Kidney (tissue), 13 donors: ENCODE measurements at regions not wholly inside any gene's neighbourhood (a gene's known extent, or its start where the extent isn't known, plus 50 kb on each side); places are given as distances from the start of the nearest gene placed in this dataset.

Source experiments
- DNase-seq, 5 donors: peaks; one replicate each; pipeline ENCODE4 v3.0.0-alpha.2; 2013 to 2020
- FAIRE-seq: peaks from 2 replicates; lab custom pipeline; 2012; peaks lifted over from hg19 to GRCh38; lab: Jason Lieb, UNC
- H3K27ac ChIP-seq, 2 donors: one replicate each; pipeline ENCODE4 v1.7.0; 2013; ENCODE audit warnings: low read depth in 2 of 2, low read length in 2 of 2, inconsistent platforms in 1 of 2
- H3K27me3 ChIP-seq: one replicate; pipeline ENCODE4 v1.7.1; 2013; ENCODE audit warnings: low read length, inconsistent platforms; ENCODE audit not compliant: control insufficient read depth, insufficient read depth
- H3K36me3 ChIP-seq, 3 donors: one replicate each; pipeline versions ENCODE4 v1.7.0 to v1.7.1; 2013; ENCODE audit warnings: low read length in 3 of 3, control low read depth in 1 of 3, inconsistent platforms in 1 of 3; ENCODE audit not compliant: insufficient read depth in 3 of 3, control insufficient read depth in 2 of 3
- H3K4me1 ChIP-seq, 3 donors: one replicate each; pipeline versions ENCODE4 v1.7.0 to v1.7.1; 2013; ENCODE audit warnings: low read length in 3 of 3, inconsistent platforms in 1 of 3, low read depth in 1 of 3; ENCODE audit not compliant: control insufficient read depth in 2 of 3, insufficient read depth in 2 of 3
- H3K4me3 ChIP-seq, 3 donors: one replicate each; pipeline versions ENCODE4 v1.7.0 to v1.8.1; 2013; ENCODE audit warnings: low read length in 3 of 3, control low read depth in 1 of 3, inconsistent platforms in 1 of 3
- H3K9ac ChIP-seq, 3 donors: one replicate each; pipeline versions ENCODE4 v1.7.0 to v1.7.1; 2013; ENCODE audit warnings: low read length in 3 of 3, control low read depth in 1 of 3, inconsistent platforms in 1 of 3
- H3K9me3 ChIP-seq, 3 donors: one replicate each; pipeline versions ENCODE4 v1.7.0 to v1.7.1; 2013; ENCODE audit warnings: low read length in 3 of 3, control low read depth in 1 of 3, inconsistent platforms in 1 of 3; ENCODE audit not compliant: control insufficient read depth in 2 of 3, insufficient read depth in 1 of 3
- CTCF ChIP-seq: IDR thresholded peaks from 3 replicates; pipeline ENCODE4 v1.5.1; 2012; ENCODE audit warnings: mild to moderate bottlenecking, moderate library complexity, borderline replicate concordance; ENCODE audit not compliant: insufficient read depth; ENCODE audit errors: extremely low read depth
- intact Hi-C: fragments of 100-400 bp; cut with DNase I; formaldehyde crosslinking; loops from one replicate; pipeline ENCODE4 v1.11.1; 2022
- donor health status: control.
- donor health status: control.
- donor health status: control.
- donor health status: control.
- donor health status: control.
- donor health status: DM: yes; HTN: yes; CAD: no.
- donor health status: Normal renal cell carcinoma (clear cell type).

DNA sequence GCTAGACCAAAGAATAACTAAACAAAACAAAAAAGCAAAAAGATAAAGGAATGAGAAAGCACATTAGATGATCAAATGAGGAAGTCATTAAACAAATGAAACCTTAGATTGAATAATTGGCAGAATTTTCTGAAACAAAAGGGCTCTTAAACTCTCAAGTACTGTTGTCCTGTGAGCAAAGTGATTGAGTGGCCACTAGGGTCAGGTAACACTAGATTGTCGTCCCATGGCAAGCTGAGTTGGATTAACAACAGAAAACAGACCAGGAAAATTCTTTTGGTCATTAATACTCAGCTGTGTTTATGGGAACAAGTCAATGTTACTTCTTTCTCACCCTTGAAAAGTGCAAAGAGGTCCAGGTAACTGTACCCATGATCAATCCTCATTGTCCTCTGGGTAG is 81.6 kb upstream of the MRPS30 start:
- no peak for TF ChIP-seq CTCF
- Histone ChIP-seq H3K27me3 (no peaks in the 10 kb centered on the region), H3K9ac (no peak overlapping the region), H3K4me1 (no peaks in the 10 kb centered on the region), H3K9me3 (no peaks in the 10 kb centered on the region), H3K4me3 (no peak overlapping the region), H3K36me3 (no peaks in the 10 kb centered on the region), H3K27ac (no peak overlapping the region)
- DNase-seq: peak in 1 of 5 donors; percentile 24
- intact Hi-C loops: no loop called here
- no peak for FAIRE-seq

- DNase-seq (no peak), FAIRE-seq (no peak)
- Histone ChIP-seq H3K4me1 (no peaks in the 10 kb centered on the region), H3K4me3 (no peak overlapping the region), H3K9ac (no peak overlapping the region), H3K27ac (no peak overlapping the region), H3K27me3 (no peaks in the 10 kb centered on the region), H3K9me3 (no peaks in the 10 kb centered on the region), H3K36me3 (no peaks in the 10 kb centered on the region)
- intact Hi-C loops: no loop called here
- TF ChIP-seq CTCF: no peak
Observed at GRCh38 chr5:44719856-44720255, 88.9 kb upstream of the MRPS30 start.

- no peak for TF ChIP-seq CTCF
- Histone ChIP-seq H3K27me3 (no peaks in the 10 kb centered on the region), H3K4me3 (no peak overlapping the region), H3K9me3 (no peaks in the 10 kb centered on the region), H3K27ac (no peak overlapping the region), H3K4me1 (no peaks in the 10 kb centered on the region), H3K36me3 (no peaks in the 10 kb centered on the region), H3K9ac (no peak overlapping the region)
- DNase-seq (no peak), FAIRE-seq (no peak)
- intact Hi-C loops: no loop called here
Observed at GRCh38 chr5:44714871-44715561, 93.7 kb upstream of the MRPS30 start.

- FAIRE-seq: no peak
- H3K9me3 ChIP-seq: no peaks in the 10 kb centered on the region
- H3K27ac ChIP-seq: no peak overlapping the region
- H3K4me3 ChIP-seq: no peak overlapping the region
- no peaks in the 10 kb centered on the region for H3K27me3 ChIP-seq
- no peak overlapping the region for H3K9ac ChIP-seq
- no peaks in the 10 kb centered on the region for H3K4me1 ChIP-seq
- intact Hi-C loops: no loop called here
- no peak for TF ChIP-seq CTCF
- no peaks in the 10 kb centered on the region for H3K36me3 ChIP-seq
- no peak for DNase-seq
Observed at GRCh38 chr5:44713446-44713845, 95.3 kb upstream of the MRPS30 start.
